ENCODE measurements at regions not wholly inside any gene's neighbourhood (a gene's known extent, or its start where the extent isn't known, plus 50 kb on each side); places are given as distances from the start of the nearest gene placed in this dataset.
"Not testable (repeated sequence)": the region's sequence is repeated elsewhere in the genome, so short reads cannot be mapped to it uniquely, and the experiment has no call there.

- DNase-seq = no peak
Observed at GRCh38 chr13:99734013-99734693, 232.9 kb downstream of the TM9SF2 start.

DNA sequence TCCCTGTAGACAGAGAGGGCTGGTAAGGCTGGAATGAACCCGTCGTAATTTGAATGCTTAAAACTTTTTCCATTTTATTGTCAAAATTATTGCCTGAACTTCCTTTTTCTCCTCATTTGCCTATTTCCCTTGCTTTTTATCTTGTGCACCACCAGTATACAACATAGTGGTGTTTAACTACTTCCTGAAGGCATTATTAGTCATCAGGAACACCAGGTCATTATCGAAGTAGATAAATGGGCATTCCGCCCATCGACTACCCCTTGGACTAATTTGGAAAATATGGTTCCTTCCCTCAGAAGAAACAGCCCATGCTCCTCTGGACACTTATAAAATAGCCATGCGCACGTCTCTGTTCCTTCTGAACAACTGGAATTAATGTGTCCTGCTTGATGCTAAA lies 232.1 kb downstream of the TM9SF2 start:
- DNase-seq = no peak

- no peak for DNase-seq
Observed at GRCh38 chr13:99731747-99732146, 230.5 kb downstream of the TM9SF2 start.

- DNase-seq = no peak
Observed at GRCh38 chr13:99730403-99730802, 229.1 kb downstream of the TM9SF2 start.

DNA sequence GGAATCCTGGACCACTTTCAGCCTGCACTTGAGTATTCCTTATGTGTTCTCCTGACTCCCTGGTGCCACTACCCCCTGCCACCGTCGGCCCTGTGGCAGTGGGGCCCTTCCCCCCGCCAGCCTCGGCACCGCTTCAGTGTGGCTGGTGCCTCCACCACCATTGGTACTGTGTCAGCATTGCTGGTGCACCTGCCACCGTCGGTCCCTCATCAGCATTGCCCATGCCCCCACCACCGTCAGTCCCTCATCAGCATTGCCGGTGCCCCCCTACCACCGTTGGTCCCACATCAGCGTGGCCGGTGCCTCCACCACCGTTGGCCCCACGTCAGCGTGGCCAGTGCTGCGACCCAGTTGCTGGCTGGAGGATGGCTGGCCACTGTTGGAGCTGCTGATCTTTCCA lies 228.5 kb downstream of the TM9SF2 start:
- no peak for DNase-seq

DNA sequence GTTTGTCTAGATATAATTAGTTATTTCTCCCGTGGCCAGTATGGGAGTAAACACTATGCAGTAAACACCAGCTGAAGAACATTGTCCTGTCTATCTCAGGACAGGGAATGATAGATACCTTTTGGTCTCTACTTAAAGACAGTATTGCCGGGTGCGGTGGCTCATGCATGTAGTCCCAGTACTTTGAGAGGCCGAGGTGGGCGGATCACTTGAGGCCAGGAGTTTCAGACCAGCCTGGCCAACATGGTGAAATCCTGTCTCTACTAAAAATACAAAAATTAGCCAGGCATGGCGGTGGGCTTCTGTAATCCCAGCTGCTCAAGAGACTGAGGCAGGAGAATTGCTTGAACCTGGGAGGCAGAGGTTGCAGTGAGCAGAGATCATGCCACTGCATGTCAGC lies 226.4 kb downstream of the TM9SF2 start:
- not testable (repeated sequence) for DNase-seq

- no peak for DNase-seq
Observed at GRCh38 chr13:99726282-99726894, 225.1 kb downstream of the TM9SF2 start.

GRCh38 chr13:99725644-99726043 lies 224.4 kb downstream of the TM9SF2 start:
- no peak for DNase-seq

GRCh38 chr13:99724633-99725517 lies 223.6 kb downstream of the TM9SF2 start:
- no peak for DNase-seq

GRCh38 chr13:99723878-99724277 lies 222.6 kb downstream of the TM9SF2 start:
- no peak for DNase-seq

DNA sequence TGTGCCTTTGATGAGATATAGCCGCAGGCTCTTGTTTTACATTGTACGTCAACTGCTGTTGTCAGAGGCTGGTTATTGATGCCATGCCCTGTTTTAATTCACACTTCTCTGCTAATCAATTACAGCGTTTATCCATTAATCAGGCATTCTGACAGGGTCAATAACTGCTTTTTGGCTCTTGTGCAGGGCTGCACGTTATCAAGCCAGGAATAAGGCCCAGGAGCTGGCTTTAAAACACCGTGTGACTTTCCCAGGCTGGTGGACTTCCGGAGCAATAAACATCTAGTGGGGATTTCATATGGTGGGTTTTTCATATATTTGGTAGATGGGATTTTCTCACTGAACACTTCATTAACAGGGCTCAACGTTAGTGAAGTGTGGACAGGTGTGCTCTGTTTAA lies 221.7 kb downstream of the TM9SF2 start:
- no peak for DNase-seq

DNA sequence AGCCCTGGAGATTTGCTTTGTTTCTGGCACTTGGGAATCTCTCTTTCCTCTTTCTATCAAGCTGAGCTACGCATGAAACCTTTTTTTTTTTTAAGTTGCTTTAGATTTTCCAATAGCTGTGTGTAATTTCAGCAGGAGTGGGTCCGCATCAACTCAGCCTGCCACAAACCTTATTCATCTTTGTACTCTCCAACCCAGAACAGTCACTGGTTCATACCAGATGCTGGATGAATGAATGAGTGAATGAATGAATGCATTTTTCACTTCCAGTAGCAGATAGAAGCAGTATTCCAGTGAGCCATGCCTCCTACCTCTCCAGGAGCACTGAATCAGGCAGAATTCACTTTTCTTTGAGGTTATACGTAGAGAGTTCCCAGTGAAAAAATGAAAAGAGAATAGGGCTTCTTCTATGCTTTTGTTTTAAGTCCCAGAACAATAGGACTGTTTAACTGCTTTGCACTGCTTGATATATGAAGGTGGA lies 221.1 kb downstream of the TM9SF2 start:
- DNase-seq = no peak

DNA sequence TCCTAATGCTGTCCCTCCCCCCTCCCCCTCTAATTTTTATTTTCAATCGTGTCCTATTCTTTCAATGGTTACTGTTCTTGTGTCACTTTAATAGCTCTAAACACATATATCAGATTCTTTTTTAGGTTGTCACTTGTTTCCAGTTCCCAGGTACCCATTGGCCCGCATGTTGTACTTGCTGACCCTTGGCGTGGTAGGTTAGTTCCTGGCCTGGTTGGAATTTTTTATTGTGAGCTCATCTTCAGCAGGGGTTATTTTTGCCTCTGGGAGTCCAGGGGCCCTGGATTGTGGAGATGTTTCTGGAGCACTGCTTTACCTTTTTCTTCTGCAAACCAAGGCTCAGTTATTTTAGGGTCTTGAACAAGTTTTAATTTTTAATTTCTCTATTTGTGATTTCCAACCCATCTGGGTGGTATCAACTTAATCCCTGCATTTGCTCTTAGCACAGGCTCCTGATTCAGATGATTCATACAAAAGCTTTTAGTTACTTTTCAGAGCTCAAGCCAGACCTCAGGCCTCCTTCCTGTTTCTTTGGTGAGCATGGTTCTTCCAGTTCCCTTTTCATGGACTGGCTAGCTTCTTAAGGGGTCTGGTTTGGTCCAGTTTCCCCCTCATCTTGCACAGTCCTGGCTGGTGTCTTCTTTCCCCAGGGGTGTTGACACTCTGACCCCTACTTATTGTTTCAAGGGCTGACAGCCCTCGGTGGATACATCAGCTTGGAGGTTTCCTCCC lies 220.5 kb downstream of the TM9SF2 start:
- no peak for DNase-seq

GRCh38 chr13:99717959-99718674 lies 216.8 kb downstream of the TM9SF2 start:
- DNase-seq = no peak

DNA sequence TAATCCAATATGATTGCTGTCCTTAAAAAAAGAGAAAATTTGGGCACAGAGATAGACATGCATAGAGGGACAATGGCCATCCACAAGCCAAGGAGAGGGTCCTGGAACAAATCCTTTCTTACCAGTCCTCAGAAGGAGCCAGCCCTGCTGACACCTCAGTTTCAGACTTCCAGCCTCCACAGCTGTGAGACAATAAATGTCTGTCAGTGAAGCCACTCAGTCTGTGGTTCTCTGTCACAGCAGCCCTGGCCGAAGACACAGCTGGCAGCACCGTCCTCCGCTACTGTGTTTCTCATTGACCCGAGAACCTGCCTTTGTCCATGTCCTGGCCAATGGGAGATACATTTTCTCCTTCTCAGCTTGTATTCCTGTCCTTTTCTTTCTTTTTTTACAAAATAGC lies 207.9 kb downstream of the TM9SF2 start:
- no peak for DNase-seq

DNA sequence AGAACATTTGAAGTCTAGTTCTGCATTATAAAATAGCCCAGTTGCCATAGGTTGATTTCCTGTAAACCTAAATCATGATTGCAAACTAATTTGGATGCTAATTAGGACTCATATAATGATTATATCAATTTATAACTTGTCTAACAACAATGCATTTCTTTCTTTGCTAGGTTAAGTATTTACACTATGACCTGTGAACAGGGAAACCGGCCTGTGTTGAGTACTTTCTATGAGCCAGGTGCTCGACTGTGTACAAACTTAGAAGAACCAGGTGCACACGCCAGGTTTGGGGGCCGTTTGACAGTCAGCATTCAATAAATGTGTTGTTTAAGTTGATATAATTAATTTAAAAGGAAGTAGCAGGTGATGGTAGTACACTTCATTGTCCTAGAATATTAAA lies 203.1 kb downstream of the TM9SF2 start:
- DNase-seq = no peak

GRCh38 chr13:99703908-99704307 lies 202.6 kb downstream of the TM9SF2 start:
- DNase-seq = no peak

- no peak for DNase-seq
Observed at GRCh38 chr13:99702687-99703319, 201.5 kb downstream of the TM9SF2 start.

GRCh38 chr13:99700468-99700867 lies 199.2 kb downstream of the TM9SF2 start:
- no peak for DNase-seq

GRCh38 chr13:99698816-99699099 lies 197.5 kb downstream of the TM9SF2 start:
- DNase-seq = no peak

DNA sequence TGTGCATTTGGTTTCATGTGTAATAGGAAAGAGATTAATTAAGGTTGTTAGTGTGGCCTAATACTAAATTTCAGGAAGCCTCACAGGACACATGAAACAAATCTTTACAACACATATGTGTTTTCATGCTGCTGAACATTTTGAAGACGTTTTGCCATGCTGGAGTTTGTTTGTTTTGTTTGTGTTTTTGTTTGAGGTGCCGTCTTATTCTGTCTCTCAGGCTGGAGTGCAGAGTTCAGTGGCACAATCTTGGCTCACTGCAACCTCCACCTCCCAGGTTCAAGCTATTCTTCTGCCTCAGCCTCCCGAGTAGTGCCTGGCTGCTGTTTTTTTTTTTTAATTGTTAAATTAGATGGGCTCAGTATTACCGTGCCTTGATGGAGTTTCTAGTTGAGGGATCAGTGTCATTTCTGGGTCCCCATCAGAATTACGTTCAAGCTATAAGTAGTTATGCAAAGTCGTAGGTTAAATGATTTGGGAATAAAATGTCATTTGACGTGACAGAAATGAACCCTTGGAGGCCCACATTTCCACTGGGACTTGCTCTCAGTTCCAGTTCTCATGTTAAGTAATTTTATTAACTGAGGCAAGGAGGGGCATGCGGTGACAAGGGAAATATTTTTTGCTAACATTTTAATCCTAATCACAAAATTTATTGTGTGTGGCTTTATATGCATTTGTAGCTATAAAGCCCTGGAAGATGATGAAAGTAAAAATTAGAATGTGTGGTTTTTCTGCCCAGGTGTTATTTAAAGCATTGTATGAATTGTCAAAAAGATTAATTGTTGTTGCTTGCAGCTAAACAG lies 196.9 kb downstream of the TM9SF2 start:
- DNase-seq = no peak
